Caco-2 (cell line): ENCODE measurements at regions not wholly inside any gene's neighbourhood (a gene's known extent, or its start where the extent isn't known, plus 50 kb on each side); places are given as distances from the start of the nearest gene placed in this dataset.
"Not testable (repeated sequence)": the region's sequence is repeated elsewhere in the genome, so short reads cannot be mapped to it uniquely, and the experiment has no call there.

Experiments used
- BruUV-seq: library from RNA; stranded (reverse); fragments of 400-500 nt; replicated peaks from 2 replicates; lab custom pipeline; 2021; lab: Mats Ljungman, UMichigan
- CTCF ChIA-PET: fragments of 300-600 bp; sonication (Branson Sonifier 250); formaldehyde crosslinking; loops from one replicate; lab custom pipeline; 2022; ENCODE audit warnings: antibody characterized with exemption; lab: Charles Lee
- POLR2A ChIA-PET: fragments of 300-600 bp; sonication (Branson Sonifier 250); formaldehyde crosslinking; loops from one replicate; lab custom pipeline; 2022; ENCODE audit warnings: antibody characterized with exemption; lab: Charles Lee
- DNase-seq, 2 experiments: peaks; one replicate each; pipeline versions ENCODE4 v3.0.0 to v3.0.0-alpha.2; 2020 to 2022
- H3K27me3 ChIP-seq: replicated peaks from 2 replicates; pipeline ENCODE4 v1.6.0; 2011; ENCODE audit warnings: low read length; ENCODE audit not compliant: control insufficient read depth, insufficient read depth
- H3K36me3 ChIP-seq: 2 replicates; pipeline ENCODE4 v1.5.1; 2011; ENCODE audit warnings: low read length; ENCODE audit not compliant: control insufficient read depth, insufficient read depth
- H3K4me1 ChIP-seq: fragments of 250-450 bp; sonication (Bioruptor Pico); 2 replicates; pipeline ENCODE4 v1.5.1; 2020; ENCODE audit warnings: mild to moderate bottlenecking
- H3K4me3 ChIP-seq: 2 replicates; pipeline ENCODE4 v1.5.1; 2011; ENCODE audit warnings: low read depth, mild to moderate bottlenecking, control low read depth, low read length
- H3K9me3 ChIP-seq: fragments of 250-450 bp; sonication (Bioruptor Pico); 2 replicates; pipeline ENCODE4 v1.5.1; 2020; ENCODE audit warnings: mild to moderate bottlenecking, moderate library complexity
- H3K27ac Mint-ChIP-seq: one replicate; pipeline ENCODE4 v1.8.0; 2022; ENCODE audit warnings: mixed read lengths; ENCODE audit not compliant: unreplicated experiment
- H3K27me3 Mint-ChIP-seq: one replicate; pipeline ENCODE4 v1.8.0; 2022; ENCODE audit warnings: mixed read lengths; ENCODE audit not compliant: insufficient read depth, unreplicated experiment
- H3K36me3 Mint-ChIP-seq: one replicate; pipeline ENCODE4 v1.8.0; 2022; ENCODE audit warnings: mild to moderate bottlenecking, mixed read lengths; ENCODE audit not compliant: insufficient read depth, unreplicated experiment
- H3K4me1 Mint-ChIP-seq: one replicate; pipeline ENCODE4 v1.8.0; 2022; ENCODE audit warnings: low read depth, mixed read lengths; ENCODE audit not compliant: unreplicated experiment
- H3K4me3 Mint-ChIP-seq: one replicate; pipeline ENCODE4 v1.8.0; 2022; ENCODE audit warnings: mild to moderate bottlenecking, moderate library complexity, mixed read lengths; ENCODE audit not compliant: unreplicated experiment
- H3K9me3 Mint-ChIP-seq: one replicate; pipeline ENCODE4 v1.8.0; 2022; ENCODE audit warnings: mixed read lengths; ENCODE audit not compliant: unreplicated experiment
- CTCF ChIP-seq, 2 experiments: fragments of 200-600 bp in 1 of 2; IDR thresholded peaks; 1 replicate in 1 of 2; 2 replicates in 1 of 2; pipeline versions ENCODE4 v1.5.1 to v1.8.0; 2011 to 2022; ENCODE audit warnings: antibody characterized with exemption in 1 of 2, control low read depth in 1 of 2, inconsistent platforms in 1 of 2, low read depth in 1 of 2, low read length in 1 of 2, mild to moderate bottlenecking in 1 of 2, moderate library complexity in 1 of 2; ENCODE audit not compliant: insufficient read depth in 1 of 2, severe bottlenecking in 1 of 2, unreplicated experiment in 1 of 2
- intact Hi-C: fragments of 100-400 bp; cut with micrococcal nuclease; formaldehyde crosslinking; loops from one replicate; pipeline ENCODE4 v1.10.0; 2022; ENCODE audit not compliant: unreplicated experiment

- Histone ChIP-seq H3K4me3 (no peak overlapping the region), H3K27me3 (no peaks in the 10 kb centered on the region), H3K9me3 (no peaks in the 10 kb centered on the region), H3K36me3 (no peaks in the 10 kb centered on the region), H3K4me1 (peaks cover 23% of the 10 kb centered on the region)
- POLR2A ChIA-PET: no interaction called here
- H3K4me1 Mint-ChIP-seq: peaks cover 28% of the 10 kb centered on the region
- CTCF ChIA-PET: no interaction called here
- H3K9me3 Mint-ChIP-seq: no peaks in the 10 kb centered on the region
- no peak overlapping the region for H3K4me3 Mint-ChIP-seq
- DNase-seq: no peak
- H3K27ac Mint-ChIP-seq: no peak overlapping the region
- TF ChIP-seq CTCF (IDR thresholded peaks at IDR 0.05; ENCODE audit: insufficient read depth in 1 of 2, low read depth in 1 of 2, low read length in 1 of 2, severe bottlenecking in 1 of 2, unreplicated experiment in 1 of 2): no peak
- intact Hi-C loops: no loop called here
- H3K36me3 Mint-ChIP-seq: peaks cover 14% of the 10 kb centered on the region
- BruUV-seq: no TSS peak
- no peaks in the 10 kb centered on the region for H3K27me3 Mint-ChIP-seq
Observed at GRCh38 chr17:47063475-47063874, 84.4 kb upstream of the RPRML start.

- H3K27me3 Mint-ChIP-seq, H3K36me3 ChIP-seq, POLR2A ChIA-PET, DNase-seq, H3K27ac Mint-ChIP-seq, intact Hi-C loops, CTCF ChIA-PET, H3K4me3 ChIP-seq, BruUV-seq, H3K4me3 Mint-ChIP-seq, H3K27me3 ChIP-seq, H3K9me3 ChIP-seq, H3K9me3 Mint-ChIP-seq: not testable (repeated sequence)
- H3K4me1 ChIP-seq: peaks cover 23% of the 10 kb centered on the region
- Mint-ChIP-seq H3K36me3 (peaks cover 11% of the 10 kb centered on the region), H3K4me1 (peaks cover 30% of the 10 kb centered on the region)
Observed at GRCh38 chr17:47062851-47063250, 83.8 kb upstream of the RPRML start.

GRCh38 chr17:47060005-47060404 lies 81.0 kb upstream of the RPRML start:
- BruUV-seq, DNase-seq, H3K27me3 ChIP-seq, intact Hi-C loops, H3K27me3 Mint-ChIP-seq, POLR2A ChIA-PET, H3K4me3 Mint-ChIP-seq, CTCF ChIA-PET, H3K9me3 Mint-ChIP-seq, H3K4me3 ChIP-seq, H3K9me3 ChIP-seq, H3K36me3 ChIP-seq: not testable (repeated sequence)
- Mint-ChIP-seq H3K27ac (peak overlapping the region; percentile 26), H3K36me3 (peaks cover 11% of the 10 kb centered on the region), H3K4me1 (peaks cover 19% of the 10 kb centered on the region)
- peaks cover 13% of the 10 kb centered on the region for H3K4me1 ChIP-seq

- H3K4me1 Mint-ChIP-seq: peaks cover 19% of the 10 kb centered on the region
- no TSS peak for BruUV-seq
- CTCF ChIA-PET: interaction anchor here (0.6 kb wide), 1 partner anchor 34 kb away, joined by 5 read pairs; no protein-coding TSS in a partner anchor
- POLR2A ChIA-PET: no interaction called here
- peaks cover 5% of the 10 kb centered on the region for H3K36me3 Mint-ChIP-seq
- no peaks in the 10 kb centered on the region for H3K27me3 ChIP-seq
- TF ChIP-seq CTCF (IDR thresholded peaks at IDR 0.05; ENCODE audit: insufficient read depth in 1 of 2, low read depth in 1 of 2, low read length in 1 of 2, severe bottlenecking in 1 of 2, unreplicated experiment in 1 of 2): no peak
- no peaks in the 10 kb centered on the region for H3K9me3 Mint-ChIP-seq
- H3K9me3 ChIP-seq: no peaks in the 10 kb centered on the region
- no peak for DNase-seq
- peaks cover 13% of the 10 kb centered on the region for H3K4me1 ChIP-seq
- intact Hi-C loops: no loop called here
- no peak overlapping the region for H3K4me3 ChIP-seq
- no peak overlapping the region for H3K4me3 Mint-ChIP-seq
- no peaks in the 10 kb centered on the region for H3K27me3 Mint-ChIP-seq
- H3K36me3 ChIP-seq: no peaks in the 10 kb centered on the region
- peak overlapping the region; percentile 26 for H3K27ac Mint-ChIP-seq
Observed at GRCh38 chr17:47057830-47058229, 78.8 kb upstream of the RPRML start.

GRCh38 chr17:47057279-47057678 lies 78.2 kb upstream of the RPRML start:
- H3K4me3 ChIP-seq, H3K36me3 ChIP-seq, H3K9me3 ChIP-seq, H3K36me3 Mint-ChIP-seq, H3K27ac Mint-ChIP-seq, BruUV-seq, intact Hi-C loops, H3K4me3 Mint-ChIP-seq, POLR2A ChIA-PET, H3K9me3 Mint-ChIP-seq, DNase-seq, H3K27me3 Mint-ChIP-seq, CTCF ChIA-PET, H3K27me3 ChIP-seq: not testable (repeated sequence)
- H3K4me1 Mint-ChIP-seq: peaks cover 19% of the 10 kb centered on the region
- H3K4me1 ChIP-seq: peaks cover 13% of the 10 kb centered on the region

- Mint-ChIP-seq H3K4me1 (peaks cover 19% of the 10 kb centered on the region), H3K27ac (peak overlapping the region; percentile 24)
- BruUV-seq, H3K27me3 ChIP-seq, POLR2A ChIA-PET, H3K27me3 Mint-ChIP-seq, H3K4me3 ChIP-seq, H3K36me3 ChIP-seq, H3K9me3 Mint-ChIP-seq, intact Hi-C loops, H3K4me3 Mint-ChIP-seq, H3K36me3 Mint-ChIP-seq, H3K9me3 ChIP-seq, DNase-seq: not testable (repeated sequence)
- peaks cover 13% of the 10 kb centered on the region for H3K4me1 ChIP-seq
- CTCF ChIA-PET: interaction anchor here (0.6 kb wide), 1 partner anchor 83 kb away, joined by 6 read pairs; no protein-coding TSS in a partner anchor
Observed at GRCh38 chr17:47056687-47057086, 77.6 kb upstream of the RPRML start.
